ENCODE measurements at regions not wholly inside any gene's neighbourhood (a gene's known extent, or its start where the extent isn't known, plus 50 kb on each side); places are given as distances from the start of the nearest gene placed in this dataset.
"Not testable (repeated sequence)": the region's sequence is repeated elsewhere in the genome, so short reads cannot be mapped to it uniquely, and the experiment has no call there.

DNA sequence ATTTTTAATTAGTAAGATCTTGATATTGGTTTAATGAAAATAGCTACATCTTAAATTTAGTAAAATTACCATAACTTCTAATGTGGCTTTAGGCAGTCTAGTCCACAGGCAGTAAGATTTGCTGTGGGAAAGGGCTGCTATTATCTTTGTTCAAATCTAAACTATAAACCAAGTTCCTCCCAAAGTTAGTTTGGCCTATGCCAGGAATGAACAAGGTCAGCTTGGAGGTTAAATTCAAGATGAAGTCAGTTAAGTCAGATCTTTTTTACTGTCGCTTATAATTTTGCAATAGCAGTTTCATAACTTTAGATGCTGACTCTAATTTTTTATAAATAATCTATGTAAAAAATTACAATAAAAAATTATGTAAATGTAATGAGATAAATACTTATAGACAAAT is 1016.9 kb upstream of the ALCAM start:
- no peak overlapping the region for H3K27ac Mint-ChIP-seq
- peaks cover 8% of the 10 kb centered on the region for H3K36me3 Mint-ChIP-seq
- no peaks in the 10 kb centered on the region for H3K27me3 Mint-ChIP-seq (ENCODE audit: low read depth in 2 of 2)
- WGBS (ENCODE audit: insufficient coverage), result no CpG with 5 or more reads among the region's 1 CpG
- DNase-seq, result no peak
- ATAC-seq, result no peak
- no peak for TF ChIP-seq CTCF (IDR thresholded peaks at IDR 0.05)
- H3K9me3 ChIP-seq (ENCODE audit: control insufficient read depth, insufficient read depth, low read length), result peaks cover 4% of the 10 kb centered on the region
- no peaks in the 10 kb centered on the region for H3K4me1 ChIP-seq (ENCODE audit: control insufficient read depth, insufficient read depth, low read length)
- H3K9me3 Mint-ChIP-seq, result peaks cover 13 to 19% of the 10 kb centered on the region in 2 donors
- intact Hi-C loops (cut with micrococcal nuclease), result loop anchor here (10.0 kb wide), 1 partner anchor 1675 kb away; no protein-coding TSS in a partner anchor
- no peaks in the 10 kb centered on the region for H3K4me1 Mint-ChIP-seq
- H3K27ac ChIP-seq (ENCODE audit: low read length), result no peak overlapping the region
- no peaks in the 10 kb centered on the region for H3K27me3 ChIP-seq (ENCODE audit: control insufficient read depth, insufficient read depth, low read length)
- H3K36me3 ChIP-seq (ENCODE audit: control insufficient read depth, insufficient read depth, low read length), result no peaks in the 10 kb centered on the region
- H3K4me3 Mint-ChIP-seq, result no peak overlapping the region
- H3K4me3 ChIP-seq (ENCODE audit: low read length), result no peak overlapping the region

GRCh38 chr3:104353951-104354350 is 1012.8 kb upstream of the ALCAM start:
- Histone ChIP-seq H3K4me3 (ENCODE audit: low read length) (no peak overlapping the region), H3K27me3 (ENCODE audit: control insufficient read depth, insufficient read depth, low read length) (no peaks in the 10 kb centered on the region), H3K9me3 (ENCODE audit: control insufficient read depth, insufficient read depth, low read length) (no peaks in the 10 kb centered on the region), H3K36me3 (ENCODE audit: control insufficient read depth, insufficient read depth, low read length) (no peaks in the 10 kb centered on the region), H3K27ac (ENCODE audit: low read length) (no peak overlapping the region), H3K4me1 (ENCODE audit: control insufficient read depth, insufficient read depth, low read length) (no peaks in the 10 kb centered on the region)
- ATAC-seq (no peak), DNase-seq (no peak)
- intact Hi-C loops (cut with micrococcal nuclease), result no loop called here
- TF ChIP-seq CTCF (IDR thresholded peaks at IDR 0.05), result no peak
- Mint-ChIP-seq H3K4me3 (no peak overlapping the region), H3K4me1 (no peaks in the 10 kb centered on the region), H3K27me3 (ENCODE audit: low read depth in 2 of 2) (no peaks in the 10 kb centered on the region), H3K36me3 (peaks cover 8% of the 10 kb centered on the region), H3K27ac (no peak overlapping the region), H3K9me3 (peaks cover 5 to 14% of the 10 kb centered on the region in 2 donors)

GRCh38 chr3:104359546-104359945 is 1007.2 kb upstream of the ALCAM start:
- H3K27ac Mint-ChIP-seq, result no peak overlapping the region
- no peak overlapping the region for H3K4me3 Mint-ChIP-seq
- no peak overlapping the region for H3K27ac ChIP-seq (ENCODE audit: low read length)
- 85% methylated on average over 2 of the region's 4 CpGs for WGBS (ENCODE audit: insufficient coverage)
- no peak for TF ChIP-seq CTCF (IDR thresholded peaks at IDR 0.05)
- H3K4me1 Mint-ChIP-seq, result no peaks in the 10 kb centered on the region
- no peak for DNase-seq
- no peak for ATAC-seq
- H3K27me3 Mint-ChIP-seq (ENCODE audit: low read depth in 2 of 2), result no peaks in the 10 kb centered on the region
- no peaks in the 10 kb centered on the region for H3K36me3 ChIP-seq (ENCODE audit: control insufficient read depth, insufficient read depth, low read length)
- no peaks in the 10 kb centered on the region for H3K9me3 ChIP-seq (ENCODE audit: control insufficient read depth, insufficient read depth, low read length)
- no peaks in the 10 kb centered on the region for H3K27me3 ChIP-seq (ENCODE audit: control insufficient read depth, insufficient read depth, low read length)
- intact Hi-C loops (cut with micrococcal nuclease), result no loop called here
- no peaks in the 10 kb centered on the region for H3K4me1 ChIP-seq (ENCODE audit: control insufficient read depth, insufficient read depth, low read length)
- H3K9me3 Mint-ChIP-seq, result peaks cover 16 to 20% of the 10 kb centered on the region in 2 donors
- peaks cover 2% of the 10 kb centered on the region for H3K36me3 Mint-ChIP-seq
- no peak overlapping the region for H3K4me3 ChIP-seq (ENCODE audit: low read length)

DNA sequence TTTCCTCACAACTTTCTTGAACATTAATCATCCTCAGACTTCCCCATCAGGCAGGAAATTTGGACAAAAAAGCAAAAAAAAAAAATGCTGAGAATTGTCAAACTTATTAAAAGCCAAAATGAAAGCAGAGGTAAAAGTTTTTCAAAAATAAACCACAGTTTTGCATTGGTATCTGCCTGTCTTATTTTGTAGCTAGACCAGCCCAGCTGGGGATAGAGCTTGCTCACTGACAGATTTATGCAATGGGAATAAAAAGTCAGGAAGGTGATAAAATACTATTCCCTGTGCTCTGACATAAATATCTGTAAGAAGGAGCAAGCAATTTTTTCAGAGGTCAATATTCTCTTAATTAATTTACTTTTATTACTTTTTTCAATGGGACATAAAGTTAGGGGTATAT is 1006.7 kb upstream of the ALCAM start:
- intact Hi-C loops (cut with micrococcal nuclease), result no loop called here
- Histone ChIP-seq H3K27me3 (ENCODE audit: control insufficient read depth, insufficient read depth, low read length) (no peaks in the 10 kb centered on the region), H3K4me1 (ENCODE audit: control insufficient read depth, insufficient read depth, low read length) (no peaks in the 10 kb centered on the region), H3K9me3 (ENCODE audit: control insufficient read depth, insufficient read depth, low read length) (no peaks in the 10 kb centered on the region), H3K27ac (ENCODE audit: low read length) (no peak overlapping the region), H3K36me3 (ENCODE audit: control insufficient read depth, insufficient read depth, low read length) (no peaks in the 10 kb centered on the region), H3K4me3 (ENCODE audit: low read length) (no peak overlapping the region)
- H3K36me3 Mint-ChIP-seq, result no peaks in the 10 kb centered on the region
- H3K9me3 Mint-ChIP-seq, result peaks cover 14 to 16% of the 10 kb centered on the region in 2 donors
- H3K4me1 Mint-ChIP-seq, result no peaks in the 10 kb centered on the region
- no peak overlapping the region for H3K27ac Mint-ChIP-seq
- ATAC-seq, result no peak
- DNase-seq, result no peak
- no peak overlapping the region for H3K4me3 Mint-ChIP-seq
- no peaks in the 10 kb centered on the region for H3K27me3 Mint-ChIP-seq (ENCODE audit: low read depth in 2 of 2)
- no peak for TF ChIP-seq CTCF (IDR thresholded peaks at IDR 0.05)

DNA sequence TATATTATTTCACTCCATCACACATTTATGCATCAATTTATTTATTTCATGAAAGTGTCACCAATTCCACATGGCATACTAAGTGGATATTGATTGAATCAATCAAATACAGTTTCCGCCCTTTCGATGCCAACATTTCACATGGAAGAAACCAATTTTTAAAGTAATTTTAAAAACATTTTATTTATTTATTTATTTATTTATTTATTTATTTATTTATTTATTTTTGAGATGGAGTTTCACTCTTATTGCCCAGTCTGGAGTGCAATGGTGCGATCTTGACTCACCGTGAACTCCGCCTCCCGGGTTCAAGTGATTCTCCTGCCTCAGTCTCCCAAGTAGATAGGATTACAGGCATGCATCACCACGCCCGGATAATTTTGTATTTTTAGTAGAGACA is 1005.0 kb upstream of the ALCAM start:
- H3K27ac Mint-ChIP-seq; H3K36me3 ChIP-seq (ENCODE audit: control insufficient read depth, insufficient read depth, low read length); H3K27ac ChIP-seq (ENCODE audit: low read length); DNase-seq; H3K27me3 Mint-ChIP-seq (ENCODE audit: low read depth in 2 of 2); intact Hi-C loops (cut with micrococcal nuclease); H3K4me3 ChIP-seq (ENCODE audit: low read length); H3K27me3 ChIP-seq (ENCODE audit: control insufficient read depth, insufficient read depth, low read length); H3K36me3 Mint-ChIP-seq; ATAC-seq; H3K4me1 ChIP-seq (ENCODE audit: control insufficient read depth, insufficient read depth, low read length); H3K4me1 Mint-ChIP-seq; H3K4me3 Mint-ChIP-seq; H3K9me3 ChIP-seq (ENCODE audit: control insufficient read depth, insufficient read depth, low read length): not testable (repeated sequence)
- WGBS (ENCODE audit: insufficient coverage), result 95% methylated on average over 6 of the region's 8 CpGs
- H3K9me3 Mint-ChIP-seq, result peaks cover 14 to 16% of the 10 kb centered on the region in 2 donors
